Fibroblast of skin of back (primary cell): ENCODE measurements at regions not wholly inside any gene's neighbourhood (a gene's known extent, or its start where the extent isn't known, plus 50 kb on each side); places are given as distances from the start of the nearest gene placed in this dataset.

Experiments
- DNase-seq: peaks from one replicate; pipeline ENCODE4 v3.0.0-alpha.2; 2013

- no peak for DNase-seq
Measured at GRCh38 chr2:79453918-79454317, 58.9 kb upstream of the CTNNA2 start.

- DNase-seq: no peak
Measured at GRCh38 chr2:79452651-79453050, 60.2 kb upstream of the CTNNA2 start.

DNA sequence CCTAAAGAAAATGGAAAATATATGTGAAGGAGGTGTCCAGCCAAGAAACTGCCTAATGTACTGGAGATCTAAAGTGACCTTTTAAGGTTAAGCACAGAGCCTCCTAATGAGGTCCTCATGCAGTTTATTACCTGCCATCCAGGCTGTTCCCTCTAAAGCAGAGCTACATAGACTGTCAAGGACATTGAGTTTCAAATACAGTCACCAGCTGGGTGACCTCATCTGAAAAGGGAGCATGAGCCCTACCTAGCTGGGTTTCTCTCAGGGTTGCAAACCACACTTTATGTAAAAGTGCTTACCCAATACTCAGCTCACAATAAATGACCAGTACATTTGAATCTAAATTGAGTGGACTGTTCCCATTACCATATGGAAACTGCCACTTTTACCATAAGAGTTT lies 65.4 kb upstream of the CTNNA2 start:
- DNase-seq: no peak

DNA sequence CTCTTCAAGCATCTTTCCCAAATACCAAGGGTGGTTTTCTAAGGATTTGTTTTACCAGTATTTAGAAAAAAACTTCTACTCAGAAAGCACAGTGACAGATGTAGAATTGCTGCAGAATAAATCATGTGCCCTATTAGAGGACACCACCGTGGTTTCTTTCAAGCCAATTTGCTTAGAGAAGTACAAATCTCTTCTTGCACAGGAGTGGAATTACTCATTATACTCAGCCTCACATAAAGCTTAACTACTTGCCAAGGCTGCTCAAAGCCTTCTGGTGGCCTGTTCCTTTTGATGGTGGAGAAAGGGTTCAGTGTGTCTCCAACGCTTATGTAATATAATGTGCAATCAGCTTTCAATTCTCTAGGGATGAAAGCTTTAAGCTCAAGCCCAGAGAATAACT lies 66.5 kb upstream of the CTNNA2 start:
- DNase-seq: no peak

GRCh38 chr2:79437433-79438267 lies 75.2 kb upstream of the CTNNA2 start:
- DNase-seq: no peak

DNA sequence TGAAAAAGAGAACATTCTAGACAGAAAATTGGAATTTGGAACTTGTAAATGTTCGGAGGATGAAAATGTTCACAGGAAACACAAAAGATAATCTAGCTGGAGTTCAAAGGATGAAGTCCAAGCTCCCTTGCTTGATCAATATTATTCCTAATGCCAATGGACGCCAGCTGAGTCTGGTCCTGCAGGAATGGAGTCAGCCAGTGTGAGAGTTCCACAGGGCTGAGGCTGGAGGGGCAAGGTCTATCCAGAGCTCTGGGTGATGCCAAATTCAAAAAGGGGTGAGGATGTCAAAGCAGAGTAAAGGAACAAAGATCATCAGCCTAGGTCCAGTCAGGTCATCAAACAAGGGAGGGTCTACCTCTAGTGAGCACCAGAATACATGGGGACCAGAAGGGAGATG lies 78.5 kb upstream of the CTNNA2 start:
- DNase-seq: no peak

DNA sequence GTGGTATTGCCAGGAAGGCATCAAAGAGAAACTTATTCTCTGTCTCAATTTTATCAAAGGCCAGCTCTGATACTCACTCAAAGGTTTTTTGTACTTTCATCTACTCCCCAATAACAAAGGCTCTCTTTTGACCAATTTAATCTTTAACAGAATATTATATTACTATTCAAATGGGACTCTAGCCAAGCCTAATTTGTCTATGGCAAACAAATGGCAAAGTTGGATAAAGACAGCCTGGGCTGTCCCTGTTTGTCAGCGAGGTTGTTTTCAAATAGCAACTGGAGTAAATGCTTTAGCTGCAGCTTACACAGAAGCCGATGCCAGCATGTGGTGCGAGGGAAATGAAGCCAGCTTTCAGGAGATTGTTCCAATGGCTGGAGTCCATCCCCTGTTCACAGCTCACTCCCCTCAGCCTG lies 80.1 kb upstream of the CTNNA2 start:
- no peak for DNase-seq

- no peak for DNase-seq
Measured at GRCh38 chr2:79428745-79429144, 84.1 kb upstream of the CTNNA2 start.

DNA sequence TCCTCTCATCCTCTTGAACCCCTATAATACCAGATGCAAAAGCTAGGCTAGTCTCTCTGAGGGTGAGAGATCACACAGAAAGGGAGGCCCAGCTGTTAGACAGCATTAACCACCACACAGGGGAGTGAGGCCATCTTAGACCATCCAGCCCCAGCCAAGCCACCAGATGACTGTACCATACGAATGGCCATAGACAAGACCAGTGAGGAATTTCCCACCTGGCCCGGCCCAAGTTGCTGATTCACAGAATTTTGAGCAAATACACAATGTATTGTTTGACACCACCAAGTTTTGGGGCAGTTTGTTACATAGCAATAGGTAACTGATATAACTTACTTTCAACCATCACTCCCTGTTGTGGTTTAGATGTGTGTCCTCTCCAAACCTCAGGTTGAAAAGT lies 98.2 kb upstream of the CTNNA2 start:
- DNase-seq: no peak

- no peak for DNase-seq
Measured at GRCh38 chr2:79394485-79394859, 118.4 kb upstream of the CTNNA2 start.

DNA sequence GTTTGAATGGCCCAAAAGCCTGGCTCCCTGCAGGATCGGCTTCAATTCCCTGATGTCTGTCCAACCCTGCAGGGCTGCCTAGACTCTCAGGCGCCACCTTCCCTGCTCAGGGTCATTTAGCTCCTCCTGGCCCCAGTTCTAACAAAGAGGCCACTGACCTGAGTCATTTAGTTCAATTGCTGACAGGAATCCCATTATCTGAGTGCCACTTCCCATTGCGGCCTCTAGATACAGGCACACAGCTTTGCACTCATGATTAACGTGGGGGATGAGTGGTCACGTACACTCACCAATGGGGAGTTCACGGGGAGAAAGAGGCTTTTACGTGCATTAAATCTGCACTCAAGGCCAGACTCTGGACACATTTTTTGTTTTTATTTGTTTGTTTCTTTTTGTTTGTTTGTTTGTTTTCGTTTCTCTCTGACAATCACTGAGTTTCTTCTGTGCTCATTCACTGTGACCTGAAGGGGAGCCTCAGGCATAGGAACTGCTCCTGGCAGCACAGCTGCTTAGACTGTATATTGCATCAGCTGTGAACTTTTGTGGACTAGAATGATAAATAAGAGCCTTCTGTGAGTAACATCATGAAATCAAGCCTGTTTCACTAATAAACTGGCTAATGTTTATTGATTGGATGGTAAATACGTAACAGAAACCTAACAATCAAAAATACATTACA lies 118.9 kb upstream of the CTNNA2 start:
- no peak for DNase-seq

GRCh38 chr2:79393107-79393685 lies 119.7 kb upstream of the CTNNA2 start:
- no peak for DNase-seq

GRCh38 chr2:79389481-79389880 lies 123.4 kb upstream of the CTNNA2 start:
- DNase-seq: no peak

DNA sequence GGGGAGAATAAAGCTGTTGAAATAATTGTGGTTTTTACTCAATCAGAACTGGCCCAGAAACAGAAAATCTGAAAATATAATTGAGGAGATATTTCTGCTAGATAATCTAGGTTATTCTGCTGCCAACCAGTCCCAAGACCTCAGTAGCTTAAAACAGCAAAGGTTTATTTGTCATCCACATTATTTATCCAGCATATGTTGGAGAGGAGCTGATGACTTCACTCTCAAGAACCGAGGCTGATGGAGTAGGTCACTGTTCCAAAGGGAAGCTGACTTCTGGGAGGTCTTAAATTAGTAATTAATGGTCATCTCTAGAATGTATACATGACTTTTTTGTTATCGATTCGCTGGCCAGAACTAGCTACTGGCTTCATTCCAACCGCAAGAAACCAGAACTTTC lies 124.8 kb upstream of the CTNNA2 start:
- no peak for DNase-seq

DNA sequence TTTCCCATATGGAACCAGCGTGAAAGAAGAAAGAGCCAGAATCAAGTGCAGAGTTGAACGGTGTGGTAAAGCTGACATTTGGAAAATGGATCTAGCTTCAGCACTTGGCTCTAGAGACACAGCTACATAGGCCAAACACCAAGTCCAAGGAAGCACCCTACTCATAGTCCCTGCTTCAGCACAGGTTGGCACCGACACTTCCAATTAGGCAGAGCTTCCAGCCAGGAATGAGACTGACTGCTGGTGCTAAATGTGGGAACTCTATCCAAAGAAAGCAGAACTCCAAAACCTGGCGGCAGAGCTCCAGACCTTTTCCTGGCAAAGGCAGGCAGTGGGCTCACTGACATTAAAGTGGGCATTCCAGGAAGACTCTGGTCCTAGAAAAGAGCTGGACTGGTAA lies 125.4 kb upstream of the CTNNA2 start:
- no peak for DNase-seq

GRCh38 chr2:79383681-79384080 lies 129.2 kb upstream of the CTNNA2 start:
- no peak for DNase-seq

DNA sequence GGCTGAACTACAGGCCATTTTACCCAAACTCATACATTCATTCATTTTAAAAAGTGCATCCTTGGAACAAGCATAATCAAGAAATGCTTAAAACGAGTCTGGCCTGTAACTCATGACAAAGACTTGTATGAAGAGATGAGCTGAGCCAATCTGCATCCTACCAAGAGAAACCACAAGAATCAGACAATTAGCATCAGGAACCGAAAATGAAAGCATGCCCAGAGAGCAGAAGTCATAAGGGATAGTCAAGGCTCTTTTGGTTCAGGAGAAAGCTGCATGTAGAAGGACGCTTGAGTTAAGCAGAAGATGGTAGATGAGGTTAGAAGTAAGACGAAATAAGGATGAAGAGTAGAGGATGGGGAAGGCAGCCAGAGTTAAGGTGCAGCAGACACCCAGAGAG lies 137.0 kb upstream of the CTNNA2 start:
- DNase-seq: no peak

DNA sequence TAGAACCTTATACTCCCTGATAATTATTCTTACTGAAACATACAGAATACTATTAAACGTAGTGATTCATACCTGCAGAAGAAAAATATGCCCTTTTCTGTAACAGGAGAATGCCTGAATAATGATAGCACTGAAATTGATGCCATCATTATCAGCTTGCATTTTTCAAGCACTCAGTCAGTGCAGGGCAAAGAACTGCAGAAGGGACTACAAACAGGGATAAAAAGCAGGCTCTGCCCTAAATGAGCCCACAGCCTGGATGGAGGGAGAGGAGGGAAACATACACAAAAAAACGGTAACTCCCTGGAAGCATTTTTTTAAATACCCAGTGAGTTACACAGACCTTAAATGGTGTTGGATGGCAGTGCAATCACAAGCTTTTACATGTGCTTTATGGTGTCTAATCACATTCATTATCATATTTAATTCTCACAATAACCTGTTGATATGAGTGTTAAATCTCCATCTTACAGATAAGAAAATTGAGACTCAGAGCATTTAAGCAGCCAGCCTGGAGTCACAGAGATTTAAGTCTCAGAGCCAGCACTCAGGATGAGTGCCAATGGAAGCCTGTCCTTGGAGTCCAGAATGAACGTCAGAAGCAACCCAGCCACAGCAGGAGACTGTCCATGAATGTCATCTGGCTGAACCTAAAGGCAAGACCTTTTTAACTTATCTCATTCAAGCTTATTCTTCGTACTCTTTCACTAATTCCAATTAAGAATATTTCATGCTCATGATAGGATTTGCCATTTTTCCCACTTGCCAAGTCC lies 139.3 kb upstream of the CTNNA2 start:
- no peak for DNase-seq

- DNase-seq: no peak
Measured at GRCh38 chr2:79370976-79371538, 141.8 kb upstream of the CTNNA2 start.

- DNase-seq: no peak
Measured at GRCh38 chr2:79369127-79369526, 143.7 kb upstream of the CTNNA2 start.

GRCh38 chr2:79368116-79368630 lies 144.7 kb upstream of the CTNNA2 start:
- no peak for DNase-seq

GRCh38 chr2:79359419-79359818 lies 153.4 kb upstream of the CTNNA2 start:
- no peak for DNase-seq

DNA sequence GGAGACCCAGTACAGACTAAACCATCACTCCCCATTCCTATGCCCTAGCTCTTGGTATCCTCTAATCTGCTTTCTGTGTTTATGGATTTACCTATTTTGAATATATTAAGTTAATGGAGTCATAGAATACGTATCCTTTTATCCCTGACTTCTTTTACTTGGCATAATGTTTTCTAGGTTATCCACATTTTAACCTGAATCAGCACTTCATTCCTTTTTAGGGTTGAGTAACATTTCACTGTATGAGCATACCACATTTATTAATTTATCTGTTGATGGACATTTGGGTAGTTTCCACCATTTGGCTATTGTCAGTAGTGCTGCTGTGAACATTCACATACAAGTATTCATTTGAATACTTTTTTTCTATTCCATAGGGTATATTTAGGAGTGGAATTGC lies 157.3 kb upstream of the CTNNA2 start:
- no peak for DNase-seq
